CD14-positive monocyte (primary cell): ENCODE measurements at regions not wholly inside any gene's neighbourhood (a gene's known extent, or its start where the extent isn't known, plus 50 kb on each side); places are given as distances from the start of the nearest gene placed in this dataset.

Experiments used
- DNase-seq, 3 donors: peaks; one replicate each; pipeline ENCODE4 v3.0.0-alpha.2; 2011 to 2022
- H2AFZ ChIP-seq: 2 replicates; pipeline ENCODE4 v1.6.0; 2012; ENCODE audit warnings: mild to moderate bottlenecking, low read depth, low read length, inconsistent platforms; ENCODE audit not compliant: insufficient read depth, poor library complexity, severe bottlenecking
- H3K27ac ChIP-seq, 2 donors: 1 replicate in 1 of 2; 2 replicates in 1 of 2; pipeline ENCODE4 v1.5.1; 2012 to 2013; ENCODE audit warnings: low read length in 2 of 2, control low read depth in 1 of 2, inconsistent platforms in 1 of 2, low read depth in 1 of 2, mild to moderate bottlenecking in 1 of 2
- H3K27me3 ChIP-seq, 2 donors: one replicate each; pipeline versions ENCODE4 v1.6.0 to v1.6.1; 2011 to 2013; ENCODE audit warnings: low read length in 2 of 2; ENCODE audit not compliant: control insufficient read depth in 2 of 2, insufficient read depth in 2 of 2
- H3K36me3 ChIP-seq, 2 donors: replicated peaks in 1 of 2; 1 replicate in 1 of 2; 2 replicates in 1 of 2; pipeline versions ENCODE4 v1.5.1 to v1.6.1; 2012 to 2013; ENCODE audit warnings: low read length in 2 of 2, control low read depth in 1 of 2, inconsistent platforms in 1 of 2, mild to moderate bottlenecking in 1 of 2; ENCODE audit not compliant: insufficient read depth in 2 of 2, control insufficient read depth in 1 of 2
- H3K4me1 ChIP-seq, 2 donors: 1 replicate in 1 of 2; 2 replicates in 1 of 2; pipeline versions ENCODE4 v1.5.1 to v1.6.1; 2012 to 2013; ENCODE audit warnings: low read length in 2 of 2, control low read depth in 1 of 2, inconsistent platforms in 1 of 2, mild to moderate bottlenecking in 1 of 2, moderate library complexity in 1 of 2; ENCODE audit not compliant: insufficient read depth in 2 of 2, control insufficient read depth in 1 of 2
- H3K4me2 ChIP-seq: replicated peaks from 2 replicates; pipeline ENCODE3; 2012; ENCODE audit warnings: low read length, moderate library complexity, mild to moderate bottlenecking; ENCODE audit not compliant: poor library complexity, severe bottlenecking; ENCODE audit errors: extremely low read depth
- H3K4me3 ChIP-seq, 3 experiments: fragments of 200-600 bp in 1 of 3; sonication (generic) in 1 of 3; replicated peaks in 1 of 3; 1 replicate in 2 of 3; 2 replicates in 1 of 3; pipeline ENCODE4 v1.5.1; 2011 to 2013; ENCODE audit warnings: low read length in 3 of 3, mild to moderate bottlenecking in 3 of 3, control low read depth in 2 of 3, low read depth in 2 of 3, inconsistent platforms in 1 of 3, moderate library complexity in 1 of 3
- H3K79me2 ChIP-seq: 2 replicates; pipeline ENCODE4 v1.6.0; 2012; ENCODE audit warnings: mild to moderate bottlenecking, control low read depth, inconsistent platforms, low read length, moderate library complexity; ENCODE audit not compliant: insufficient read depth
- H3K9ac ChIP-seq: 2 replicates; pipeline ENCODE4 v1.6.0; 2017; ENCODE audit warnings: low read length, mild to moderate bottlenecking; ENCODE audit not compliant: insufficient read depth, poor library complexity, severe bottlenecking
- H3K9me3 ChIP-seq, 2 donors: replicated peaks in 1 of 2; 1 replicate in 1 of 2; 2 replicates in 1 of 2; pipeline versions ENCODE4 v1.5.1 to v1.6.1; 2012 to 2013; ENCODE audit warnings: low read length in 2 of 2, control low read depth in 1 of 2; ENCODE audit not compliant: control insufficient read depth in 1 of 2, insufficient read depth in 1 of 2
- H4K20me1 ChIP-seq: 2 replicates; pipeline ENCODE4 v1.6.0; 2012; ENCODE audit warnings: mild to moderate bottlenecking, low read length, control low read depth, moderate library complexity; ENCODE audit not compliant: insufficient read depth
- H3K27ac Mint-ChIP-seq, 7 donors: one replicate each; pipeline ENCODE4 v1.8.0; 2020; ENCODE audit warnings: mild to moderate bottlenecking in 7 of 7, mixed read lengths in 7 of 7, moderate library complexity in 6 of 7, inconsistent platforms in 2 of 7
- H3K27me3 Mint-ChIP-seq, 3 donors: one replicate each; pipeline ENCODE4 v1.8.0; 2021 to 2022; ENCODE audit warnings: low read depth in 3 of 3, mild to moderate bottlenecking in 3 of 3, mixed read lengths in 3 of 3, moderate library complexity in 3 of 3, inconsistent platforms in 1 of 3
- H3K36me3 Mint-ChIP-seq, 2 donors: one replicate each; pipeline ENCODE4 v1.8.0; 2020; ENCODE audit warnings: mixed read lengths in 2 of 2, inconsistent platforms in 1 of 2, mild to moderate bottlenecking in 1 of 2
- H3K4me1 Mint-ChIP-seq: one replicate; pipeline ENCODE4 v1.8.0; 2020; ENCODE audit warnings: mild to moderate bottlenecking, mixed read lengths
- H3K4me3 Mint-ChIP-seq, 2 donors: one replicate each; pipeline ENCODE4 v1.8.0; 2020; ENCODE audit warnings: mild to moderate bottlenecking in 2 of 2, mixed read lengths in 2 of 2, moderate library complexity in 1 of 2
- H3K9me3 Mint-ChIP-seq, 7 donors: one replicate each; pipeline ENCODE4 v1.8.0; 2020 to 2022; ENCODE audit warnings: mixed read lengths in 7 of 7, mild to moderate bottlenecking in 6 of 7, moderate library complexity in 6 of 7, inconsistent platforms in 2 of 7
- CTCF ChIP-seq: fragments of 200-600 bp; IDR thresholded peaks from one replicate; pipeline ENCODE4 v1.8.0; 2022; ENCODE audit warnings: antibody characterized with exemption, mild to moderate bottlenecking
- WGBS: methylation state at CpG from one replicate; pipeline ENCODE4 v1.1.5; 2013; ENCODE audit warnings: missing lambda C conversion rate; ENCODE audit not compliant: insufficient coverage; 5-methylcytosine and 5-hydroxymethylcytosine counted together
- intact Hi-C, 2 donors: fragments of 100-400 bp; cut with micrococcal nuclease; formaldehyde crosslinking; loops; one replicate each; pipeline versions ENCODE4 v1.15.0 to v1.15.1; 2023

- H3K9ac ChIP-seq: no peak overlapping the region
- H3K79me2 ChIP-seq: no peaks in the 10 kb centered on the region
- intact Hi-C loops: no loop called here
- H3K4me3 Mint-ChIP-seq: no peak overlapping the region
- no peak for DNase-seq
- H3K27ac Mint-ChIP-seq: no peak overlapping the region
- no peak for TF ChIP-seq CTCF
- peaks cover 0 to 5% of the 10 kb centered on the region in 2 donors for H3K9me3 ChIP-seq
- peaks cover 3 to 11% (median 5%) of the 10 kb centered on the region in 7 donors for H3K9me3 Mint-ChIP-seq
- no peak overlapping the region for H3K4me3 ChIP-seq
- H2AFZ ChIP-seq: no peak overlapping the region
- no peaks in the 10 kb centered on the region for H3K36me3 Mint-ChIP-seq
- H3K27me3 ChIP-seq: no peaks in the 10 kb centered on the region
- H3K27ac ChIP-seq: no peak overlapping the region
- no peaks in the 10 kb centered on the region for H3K36me3 ChIP-seq
- no CpG with 5 or more reads among the region's 2 CpGs for WGBS
- H4K20me1 ChIP-seq: no peaks in the 10 kb centered on the region
- H3K27me3 Mint-ChIP-seq: no peaks in the 10 kb centered on the region
- H3K4me1 Mint-ChIP-seq: peaks cover 6% of the 10 kb centered on the region
- H3K4me1 ChIP-seq: no peaks in the 10 kb centered on the region
- no peak overlapping the region for H3K4me2 ChIP-seq
These were observed 175.0 kb upstream of the LMNTD1 start for GRCh38 chr12:25728056-25728595.

GRCh38 chr12:25730489-25731349 is 177.6 kb upstream of the LMNTD1 start:
- H3K4me3 ChIP-seq: no peak overlapping the region
- H3K9me3 ChIP-seq: peaks cover 0 to 5% of the 10 kb centered on the region in 2 donors
- H3K27ac ChIP-seq: no peak overlapping the region
- H3K4me1 ChIP-seq: no peaks in the 10 kb centered on the region
- no peak for TF ChIP-seq CTCF
- no peak overlapping the region for H2AFZ ChIP-seq
- H3K4me3 Mint-ChIP-seq: no peak overlapping the region
- no peak overlapping the region for H3K27ac Mint-ChIP-seq
- H4K20me1 ChIP-seq: no peaks in the 10 kb centered on the region
- H3K9ac ChIP-seq: no peak overlapping the region
- no peak for DNase-seq
- intact Hi-C loops: no loop called here
- no peaks in the 10 kb centered on the region for H3K36me3 Mint-ChIP-seq
- no peaks in the 10 kb centered on the region for H3K36me3 ChIP-seq
- H3K4me1 Mint-ChIP-seq: peaks cover 6% of the 10 kb centered on the region
- WGBS: 10% methylated on average over 3 of the region's 5 CpGs
- H3K27me3 ChIP-seq: no peaks in the 10 kb centered on the region
- H3K27me3 Mint-ChIP-seq: no peaks in the 10 kb centered on the region
- H3K4me2 ChIP-seq: no peak overlapping the region
- H3K79me2 ChIP-seq: no peaks in the 10 kb centered on the region
- peaks cover 0 to 11% (median 5%) of the 10 kb centered on the region in 7 donors for H3K9me3 Mint-ChIP-seq
